H54 (cell line): ENCODE measurements at regions not wholly inside any gene's neighbourhood (a gene's known extent, or its start where the extent isn't known, plus 50 kb on each side); places are given as distances from the start of the nearest gene placed in this dataset.

Experiments
- DNase-seq: peaks from one replicate; pipeline ENCODE4 v3.0.0; 2011; ENCODE audit warnings: low spot score, mixed read lengths; ENCODE audit not compliant: insufficient read length
- FAIRE-seq: peaks from 3 replicates; lab custom pipeline; 2011; peaks lifted over from hg19 to GRCh38; lab: Jason Lieb, UNC
- POLR2A ChIP-seq: IDR thresholded peaks from 2 replicates; pipeline ENCODE4 v1.6.1; 2011; ENCODE audit warnings: low read depth, mild to moderate bottlenecking, low read length

DNA sequence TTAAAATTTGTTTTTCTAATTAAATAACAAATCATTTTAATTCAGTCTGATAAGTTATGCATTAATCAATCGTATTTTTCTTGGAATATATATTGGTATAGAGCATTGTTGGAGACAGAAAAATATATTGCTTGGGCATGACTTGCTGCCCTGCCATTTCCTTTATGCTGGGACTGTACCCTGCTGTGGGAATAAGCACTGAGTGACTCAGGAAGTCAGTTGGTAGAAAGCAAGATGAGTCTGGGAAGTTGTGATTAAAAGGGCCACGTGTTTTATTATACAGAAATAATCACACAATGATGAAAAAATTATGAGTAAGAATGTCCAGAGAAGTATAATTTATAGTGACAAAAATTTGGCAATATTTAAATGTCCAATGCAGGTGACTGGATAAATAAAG is 139.5 kb downstream of the KIF18A start:
- DNase-seq: peak; percentile 3
- FAIRE-seq: peak; percentile 68

DNA sequence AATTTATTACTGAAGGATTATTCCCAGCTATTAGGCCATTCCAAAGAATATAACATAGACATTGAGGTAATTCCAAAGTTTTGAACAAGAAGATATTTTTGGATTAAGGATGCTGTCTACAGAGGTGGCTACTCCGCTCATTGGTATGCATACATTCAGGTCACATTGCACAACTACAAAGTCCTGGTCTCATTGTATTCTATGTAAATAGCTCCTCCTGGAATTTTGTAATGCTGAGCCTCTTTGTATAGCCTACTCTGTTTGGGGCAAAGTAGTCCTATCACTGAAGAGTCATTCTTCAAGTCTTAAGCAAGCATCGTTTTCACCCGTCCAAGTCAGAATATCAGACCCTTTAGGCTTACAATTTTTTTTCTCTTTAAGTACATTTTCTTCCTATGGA is 142.4 kb downstream of the KIF18A start:
- no peak for DNase-seq
- FAIRE-seq: no peak
- TF ChIP-seq POLR2A: no peak

More for the DNA sequence above, 139.5 kb downstream of the KIF18A start:
- TF ChIP-seq POLR2A: no peak

DNA sequence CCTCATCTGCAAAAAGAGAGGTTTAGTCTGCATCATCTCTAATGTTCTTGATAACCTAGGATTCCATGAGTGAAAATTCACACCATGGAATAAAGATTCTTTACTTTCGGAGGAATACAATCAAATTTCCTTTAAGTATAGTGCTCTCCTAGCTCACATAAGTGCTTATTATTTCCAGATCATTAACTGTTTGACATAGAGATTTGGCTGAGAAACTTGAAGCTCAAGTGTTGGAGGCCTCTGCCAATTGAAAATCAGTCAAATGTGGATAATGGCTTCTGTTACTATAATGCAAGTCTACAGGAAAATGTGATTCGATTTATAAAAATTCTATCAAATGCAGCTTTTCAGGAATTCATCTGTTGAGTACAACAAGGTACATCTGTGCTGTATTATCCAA is 144.6 kb downstream of the KIF18A start:
- no peak for DNase-seq
- no peak for TF ChIP-seq POLR2A
- FAIRE-seq: no peak

DNA sequence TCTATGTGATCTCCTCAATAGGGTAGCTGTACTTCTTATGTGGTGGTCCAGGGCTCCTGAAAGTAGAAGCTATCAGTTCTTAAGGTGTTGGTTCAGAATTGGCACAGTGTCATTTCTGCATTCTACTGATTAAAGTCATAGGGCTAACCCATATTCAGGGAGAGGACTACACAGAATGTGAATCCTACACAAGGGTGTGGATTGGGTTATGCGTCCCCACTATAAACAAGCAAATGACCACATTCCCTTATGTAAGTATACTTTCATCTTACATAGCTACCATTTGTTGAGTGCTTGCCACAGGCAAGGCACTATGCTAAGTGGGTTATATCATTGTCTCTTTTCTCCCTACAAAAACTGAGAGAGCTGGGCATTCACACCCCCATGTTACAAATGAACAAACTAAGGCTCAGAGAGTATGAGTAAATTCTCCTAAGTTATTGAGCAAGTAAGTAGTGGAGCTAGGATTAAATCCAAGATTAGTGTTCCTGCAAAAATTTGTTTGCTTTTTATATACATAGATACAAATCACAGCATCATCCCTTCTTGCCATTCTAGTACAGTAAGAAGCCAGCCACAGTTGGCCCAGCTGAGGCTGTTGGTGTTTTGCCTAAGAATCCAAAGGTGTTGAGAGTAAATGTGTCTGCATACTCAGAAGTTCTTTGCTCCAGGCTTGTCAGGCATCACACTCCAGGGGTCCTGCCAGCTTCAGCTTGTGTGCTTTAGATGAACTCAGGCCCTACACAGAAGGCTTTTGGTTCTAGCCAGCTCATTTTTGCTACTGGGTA is 157.8 kb downstream of the KIF18A start:
- DNase-seq (no peak), FAIRE-seq (no peak)
- no peak for TF ChIP-seq POLR2A

DNA sequence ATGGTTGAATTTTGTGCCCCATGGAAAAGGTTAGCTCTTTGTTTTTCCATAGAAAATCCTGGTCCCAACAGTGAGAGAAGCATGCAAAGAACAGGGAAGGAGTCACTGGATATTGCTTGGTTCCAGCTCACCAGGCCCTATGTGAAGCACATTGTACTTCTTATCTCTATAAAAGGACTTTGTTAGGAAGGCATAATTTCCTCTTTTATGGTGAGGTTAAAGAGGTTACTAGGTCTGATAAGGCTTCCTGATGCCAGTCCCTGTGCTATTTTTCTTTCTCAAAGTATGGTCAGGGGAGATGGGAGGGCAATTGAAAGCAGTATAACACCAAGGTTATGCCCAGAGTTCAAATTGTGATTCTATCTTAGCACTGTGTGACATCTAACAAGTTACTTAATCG is 162.6 kb downstream of the KIF18A start:
- TF ChIP-seq POLR2A: no peak
- FAIRE-seq: no peak
- no peak for DNase-seq

DNA sequence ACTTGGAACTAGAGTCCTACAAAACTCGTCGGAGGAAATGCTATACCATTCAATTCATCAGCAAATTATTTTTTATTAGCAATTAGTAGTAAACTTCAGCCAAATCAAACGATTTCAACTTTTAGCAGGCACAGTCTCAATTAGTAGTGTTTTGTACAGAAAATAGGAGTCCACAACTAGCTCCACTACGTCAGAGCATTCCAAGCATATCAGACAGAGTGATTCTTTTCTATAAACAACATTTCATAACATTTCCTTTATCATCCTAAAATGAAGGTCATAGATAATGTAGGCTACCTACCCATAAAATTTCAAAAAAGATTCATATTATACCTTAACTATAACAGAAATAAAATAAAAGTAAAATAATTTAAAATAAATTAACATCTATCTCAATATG is 169.9 kb downstream of the KIF18A start:
- no peak for DNase-seq
- FAIRE-seq: no peak
- no peak for TF ChIP-seq POLR2A

DNA sequence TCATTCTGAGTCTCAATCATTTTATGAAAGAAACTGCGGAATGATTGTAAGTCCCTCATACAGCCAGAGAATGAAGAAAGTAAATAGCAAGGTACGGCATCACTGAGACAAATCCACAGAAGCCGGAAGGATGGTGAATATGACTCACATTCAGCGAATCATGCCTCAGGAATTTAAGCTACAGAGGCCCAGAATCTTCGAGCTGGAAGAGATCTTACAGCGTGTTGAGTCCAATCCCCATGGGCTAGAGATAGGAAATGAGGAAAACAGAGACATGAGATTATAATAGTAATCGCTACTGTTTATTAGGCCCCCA is 173.2 kb downstream of the KIF18A start:
- DNase-seq: peak; percentile 54
- no peak for TF ChIP-seq POLR2A
- FAIRE-seq: peak; percentile 82

DNA sequence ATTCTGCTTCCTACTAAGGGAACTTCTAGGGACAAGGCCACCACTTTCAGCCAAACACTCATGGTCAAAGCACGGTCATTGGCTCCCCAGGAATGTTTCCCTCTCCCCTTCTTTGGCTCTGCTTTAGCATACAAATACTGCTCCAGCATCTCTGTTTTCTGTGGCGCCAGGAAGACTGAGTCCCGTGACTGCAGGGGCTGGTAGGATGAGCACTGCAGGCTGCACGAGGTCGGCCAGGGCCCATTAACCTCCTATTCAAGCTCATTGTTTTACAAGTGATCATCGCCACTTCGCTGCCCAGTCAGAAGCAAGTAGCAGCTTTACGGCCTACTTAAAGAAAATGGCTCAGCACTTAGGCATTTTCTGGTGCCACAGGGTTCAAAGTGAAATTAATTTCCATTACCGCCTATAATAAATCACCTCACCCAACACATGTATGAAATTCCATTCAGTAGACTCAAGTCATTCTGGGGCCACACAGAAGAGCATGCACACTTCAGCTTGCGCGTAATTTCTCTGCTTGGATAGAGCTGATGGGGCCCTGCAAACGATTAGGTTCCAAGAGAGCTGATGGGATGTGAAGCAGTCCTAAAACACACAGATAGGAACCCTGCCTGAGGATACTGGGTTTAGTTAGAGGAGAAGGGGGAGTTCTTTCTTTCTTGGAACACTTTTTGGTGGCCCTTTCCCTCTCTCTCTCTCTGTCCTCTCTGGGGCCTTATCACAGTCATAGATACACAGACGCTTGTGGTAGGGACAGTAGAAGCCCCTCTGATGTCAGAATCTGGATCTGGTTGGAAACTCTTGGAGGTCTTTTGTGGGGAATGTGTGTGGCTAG is 173.7 kb downstream of the KIF18A start:
- peak; percentile 90 for FAIRE-seq
- TF ChIP-seq POLR2A: no peak
- peak; percentile 54 for DNase-seq

DNA sequence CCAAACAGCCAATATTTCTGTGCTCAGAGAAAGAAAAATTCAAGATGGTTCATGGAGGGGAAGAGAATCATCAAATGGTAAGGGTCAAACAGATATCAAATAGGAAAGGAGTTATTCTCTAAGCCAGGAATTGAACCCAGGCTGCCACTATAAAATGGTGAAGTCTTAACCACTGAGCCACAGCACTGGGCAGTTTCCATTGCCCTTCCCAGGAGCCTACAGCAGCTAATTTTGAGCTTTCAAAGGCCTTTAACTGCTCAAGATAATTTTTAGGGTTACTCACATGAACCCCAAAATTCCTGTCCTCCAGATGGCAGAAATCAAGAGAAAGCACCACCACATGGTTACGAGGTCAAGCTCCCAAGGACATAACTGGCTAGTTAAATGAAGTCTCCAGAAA is 176.2 kb downstream of the KIF18A start:
- no peak for TF ChIP-seq POLR2A
- FAIRE-seq (no peak), DNase-seq (no peak)

DNA sequence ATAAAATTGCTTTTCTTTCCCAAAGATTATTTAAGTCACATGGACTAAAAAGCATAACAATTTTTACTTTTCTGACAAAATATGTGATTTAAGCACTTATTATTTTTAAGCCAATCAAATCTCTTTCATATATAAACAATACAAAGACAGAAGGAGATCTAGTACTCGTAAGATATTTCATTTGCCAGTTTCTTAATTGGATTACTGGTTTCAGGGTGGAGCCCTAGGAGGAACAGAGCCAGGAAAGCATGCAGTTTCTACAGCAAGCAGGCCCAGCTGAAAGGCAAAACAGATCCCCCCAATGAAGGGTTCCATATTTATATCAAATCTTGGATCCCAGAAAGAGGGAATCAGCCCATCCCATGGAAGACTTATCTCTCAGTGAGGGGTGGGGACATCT is 177.0 kb downstream of the KIF18A start:
- FAIRE-seq (no peak), DNase-seq (no peak)
- TF ChIP-seq POLR2A: no peak

DNA sequence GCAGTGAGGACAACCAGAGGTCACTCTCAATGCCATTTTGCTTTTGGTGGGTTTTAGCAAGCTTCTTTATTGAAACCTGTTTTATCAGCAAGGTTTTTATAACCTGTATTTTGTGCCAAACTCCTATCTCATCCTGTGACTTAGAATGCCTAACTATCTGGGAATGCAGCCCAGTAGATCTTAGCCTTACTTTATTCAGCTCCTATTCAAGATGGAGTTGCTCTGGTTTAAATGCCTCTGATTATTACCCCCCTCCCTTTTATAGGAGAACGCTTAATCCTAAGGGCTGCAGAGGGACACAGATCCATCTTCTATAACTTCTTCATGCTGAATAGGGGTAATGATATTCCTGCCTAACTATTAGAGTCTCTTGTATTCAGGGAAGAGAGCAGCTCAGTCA is 179.1 kb downstream of the KIF18A start:
- TF ChIP-seq POLR2A: no peak
- FAIRE-seq (no peak), DNase-seq (no peak)

DNA sequence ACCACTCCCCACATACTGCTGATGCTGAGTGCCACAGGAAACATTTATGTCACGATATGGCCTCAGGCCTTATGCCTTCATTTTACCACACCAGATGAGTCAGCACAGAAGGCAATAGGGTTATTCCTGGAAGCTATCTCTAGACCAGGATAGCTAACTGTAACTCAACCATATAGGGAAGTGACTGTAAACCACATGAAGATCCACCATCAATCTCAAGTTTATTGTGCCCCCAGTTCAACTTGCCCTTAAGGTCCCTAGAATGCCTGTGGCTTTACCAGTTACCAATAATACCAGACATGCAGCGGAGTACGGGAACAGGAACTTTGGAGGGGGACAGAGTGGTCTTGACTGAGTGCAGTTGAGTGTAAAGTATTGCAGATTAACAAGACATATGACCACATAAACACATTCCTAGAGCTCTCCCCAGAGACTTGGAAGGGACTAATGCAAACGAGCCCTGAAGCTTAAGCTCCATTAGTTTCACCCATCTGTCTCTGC is 180.9 kb downstream of the KIF18A start:
- FAIRE-seq (peak; percentile 95), DNase-seq (peak; percentile 30)
- TF ChIP-seq POLR2A: no peak

DNA sequence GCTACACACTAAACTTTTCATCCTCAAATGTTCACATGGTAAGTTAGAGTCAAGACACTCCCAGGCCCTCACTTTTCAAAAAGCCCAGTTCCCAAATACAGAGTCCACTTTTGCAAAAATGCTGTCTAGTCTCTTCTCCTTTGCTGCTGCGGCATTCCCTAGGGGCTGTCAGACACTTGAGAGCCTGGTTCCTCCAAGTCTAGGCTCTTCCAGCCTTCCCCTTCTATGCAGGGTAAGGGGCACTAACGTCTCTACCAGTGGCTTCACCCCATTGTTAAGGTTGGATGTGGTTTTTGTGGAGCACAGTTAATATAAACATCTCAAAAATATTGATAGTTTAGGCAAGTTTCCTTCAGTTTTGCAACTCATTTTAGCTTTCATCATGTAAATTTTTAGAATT is 181.5 kb downstream of the KIF18A start:
- no peak for TF ChIP-seq POLR2A
- DNase-seq (no peak), FAIRE-seq (no peak)

DNA sequence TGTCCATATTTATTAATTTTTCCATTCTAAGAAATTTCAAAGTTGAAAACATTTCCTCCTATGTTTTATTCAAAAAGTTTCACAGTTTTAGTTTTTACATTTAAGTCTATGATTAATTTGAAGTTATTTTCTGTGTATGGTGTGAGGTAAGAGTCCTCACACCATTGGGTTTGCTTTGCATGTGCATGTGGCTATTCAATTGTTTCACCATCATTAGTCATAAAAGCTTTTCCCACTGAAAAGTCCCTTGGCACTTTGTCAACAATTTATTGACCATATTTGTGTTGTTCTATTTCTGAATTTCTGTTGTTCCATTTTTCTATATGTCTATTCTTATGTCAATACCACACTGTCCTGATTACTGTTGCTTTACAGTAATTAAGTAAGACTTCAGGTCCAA is 186.5 kb downstream of the KIF18A start:
- DNase-seq: no peak
- no peak for TF ChIP-seq POLR2A
- FAIRE-seq: no peak

DNA sequence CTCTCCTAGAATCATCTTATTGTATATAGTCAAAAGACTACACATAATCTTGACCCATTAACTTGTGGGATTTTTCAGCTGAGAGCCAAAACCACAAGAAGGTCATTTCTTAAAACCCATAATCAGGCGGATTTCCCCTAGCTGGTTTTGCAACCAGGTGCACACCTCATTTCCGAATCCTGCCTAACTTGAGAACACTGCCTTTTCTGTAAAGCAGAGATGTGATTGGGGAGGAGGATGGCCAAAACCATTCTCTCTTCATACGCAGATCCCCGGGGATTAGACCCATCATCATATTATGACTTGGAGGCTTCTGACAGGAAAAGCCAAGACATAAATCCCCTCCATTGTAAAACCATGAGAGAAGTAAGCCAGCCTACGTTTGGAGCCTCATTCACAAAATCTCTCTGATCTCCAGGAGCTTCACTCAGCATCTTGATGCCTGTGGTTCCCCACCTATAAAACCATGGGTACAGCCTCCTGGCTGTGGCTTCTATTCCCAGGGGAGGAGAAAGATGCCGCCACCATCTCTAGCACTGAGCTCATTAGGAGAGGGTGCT is 191.3 kb downstream of the KIF18A start:
- no peak for TF ChIP-seq POLR2A
- no peak for FAIRE-seq
- no peak for DNase-seq
